ENCODE measurements at regions not wholly inside any gene's neighbourhood (a gene's known extent, or its start where the extent isn't known, plus 50 kb on each side); places are given as distances from the start of the nearest gene placed in this dataset.
"Not testable (repeated sequence)": the region's sequence is repeated elsewhere in the genome, so short reads cannot be mapped to it uniquely, and the experiment has no call there.

GRCh38 chr1:78203410-78203982, 157.7 kb downstream of the GIPC2 start:
- not testable (repeated sequence) for DNase-seq

- peak; percentile 39 for DNase-seq
Observed at GRCh38 chr1:78210175-78210574, 164.4 kb downstream of the GIPC2 start.

GRCh38 chr1:78211483-78212092, 165.8 kb downstream of the GIPC2 start:
- DNase-seq = no peak

GRCh38 chr1:78214334-78214733, 168.6 kb downstream of the GIPC2 start:
- DNase-seq = no peak

GRCh38 chr1:78222225-78222959, 176.6 kb downstream of the GIPC2 start:
- DNase-seq = peak; percentile 11

- DNase-seq = no peak
Observed at GRCh38 chr1:78222960-78223358, 177.2 kb downstream of the GIPC2 start.

GRCh38 chr1:78223417-78224215, 177.8 kb downstream of the GIPC2 start:
- peak; percentile 19 for DNase-seq

- DNase-seq = no peak
Observed at GRCh38 chr1:78224246-78224785, 178.6 kb downstream of the GIPC2 start.

GRCh38 chr1:78224861-78225552, 179.2 kb downstream of the GIPC2 start:
- DNase-seq = peak; percentile 28

GRCh38 chr1:78226784-78227183, 181.0 kb downstream of the GIPC2 start:
- DNase-seq = no peak

- no peak for DNase-seq
Observed at GRCh38 chr1:78227705-78228635, 182.2 kb downstream of the GIPC2 start.

- peak; percentile 73 for DNase-seq
Observed at GRCh38 chr1:78229344-78229743, 183.6 kb downstream of the GIPC2 start.

- no peak for DNase-seq
Observed at GRCh38 chr1:78231477-78231876, 185.7 kb downstream of the GIPC2 start.

GRCh38 chr1:78231894-78232293, 186.1 kb downstream of the GIPC2 start:
- DNase-seq = no peak

- no peak for DNase-seq
Observed at GRCh38 chr1:78232630-78233029, 186.9 kb downstream of the GIPC2 start.

GRCh38 chr1:78234496-78234895, 188.7 kb downstream of the GIPC2 start:
- DNase-seq = no peak

GRCh38 chr1:78236716-78237115, 190.9 kb downstream of the GIPC2 start:
- DNase-seq = peak; percentile 46

GRCh38 chr1:78237364-78237916, 191.7 kb downstream of the GIPC2 start:
- DNase-seq = no peak

- DNase-seq = no peak
Observed at GRCh38 chr1:78240191-78240590, 194.4 kb downstream of the GIPC2 start.

- DNase-seq = peak; percentile 74
Observed at GRCh38 chr1:78240755-78241154, 195.0 kb downstream of the GIPC2 start.

GRCh38 chr1:78247079-78247478, 201.3 kb downstream of the GIPC2 start:
- no peak for DNase-seq

Measured in fibroblast of upper back skin (primary cell).